ENCODE measurements at regions not wholly inside any gene's neighbourhood (a gene's known extent, or its start where the extent isn't known, plus 50 kb on each side); places are given as distances from the start of the nearest gene placed in this dataset.

- TF ChIP-seq POLR2A (IDR thresholded peaks at IDR 0.05; ENCODE audit: low read depth, low read length) (no peak), TAF1 (IDR thresholded peaks at IDR 0.05; ENCODE audit: low read depth, low read length) (no peak), POLR2AphosphoS5 (IDR thresholded peaks at IDR 0.05; ENCODE audit: low read depth, low read length) (no peak), PAX5 (IDR thresholded peaks at IDR 0.05; ENCODE audit: insufficient read depth, low read length, severe bottlenecking) (no peak)
Measured at GRCh38 chr15:92801774-92802464, 98.2 kb upstream of the CHD2 start.

Data from GM12891 (cell line).